RCC 7860 (cell line): ENCODE measurements at regions not wholly inside any gene's neighbourhood (a gene's known extent, or its start where the extent isn't known, plus 50 kb on each side); places are given as distances from the start of the nearest gene placed in this dataset.
A peak's percentile ranks its signal among the peaks of the same experiment; 100 is the strongest.

Source experiments
- DNase-seq: peaks from one replicate; pipeline ENCODE4 v3.0.0-alpha.2; 2015; ENCODE audit warnings: low spot score
- FAIRE-seq: peaks from 2 replicates; lab custom pipeline; 2012; peaks lifted over from hg19 to GRCh38; lab: Jason Lieb, UNC

- no peak for DNase-seq
- FAIRE-seq, result no peak
These were observed 450.7 kb downstream of the EFNA5 start for GRCh38 chr5:107219993-107220392.

- DNase-seq (peak; percentile 12), FAIRE-seq (no peak)
These were observed 452.1 kb downstream of the EFNA5 start for GRCh38 chr5:107218457-107219193.

- DNase-seq (no peak), FAIRE-seq (no peak)
These were observed 453.0 kb downstream of the EFNA5 start for GRCh38 chr5:107217721-107218130.

- FAIRE-seq (no peak), DNase-seq (no peak)
These were observed 454.1 kb downstream of the EFNA5 start for GRCh38 chr5:107216587-107216986.

- FAIRE-seq (no peak), DNase-seq (no peak)
These were observed 455.1 kb downstream of the EFNA5 start for GRCh38 chr5:107215611-107216010.

GRCh38 chr5:107213025-107213424, 457.7 kb downstream of the EFNA5 start:
- no peak for FAIRE-seq

GRCh38 chr5:107211630-107212029, 459.1 kb downstream of the EFNA5 start:
- DNase-seq (no peak), FAIRE-seq (no peak)

More at GRCh38 chr5:107213025-107213424, 457.7 kb downstream of the EFNA5 start:
- DNase-seq, result no peak

- DNase-seq, result no peak
- FAIRE-seq, result peak; percentile 10
These were observed 461.9 kb downstream of the EFNA5 start for GRCh38 chr5:107208867-107209266.

- no peak for FAIRE-seq
- no peak for DNase-seq
These were observed 466.3 kb downstream of the EFNA5 start for GRCh38 chr5:107204413-107204812.

- DNase-seq (no peak), FAIRE-seq (no peak)
These were observed 467.5 kb downstream of the EFNA5 start for GRCh38 chr5:107203243-107203642.

GRCh38 chr5:107199756-107200155, 471.0 kb downstream of the EFNA5 start:
- FAIRE-seq (no peak), DNase-seq (no peak)

GRCh38 chr5:107196500-107197059, 474.2 kb downstream of the EFNA5 start:
- FAIRE-seq, result no peak
- DNase-seq, result no peak

- FAIRE-seq (no peak), DNase-seq (no peak)
These were observed 474.8 kb downstream of the EFNA5 start for GRCh38 chr5:107195890-107196395.

GRCh38 chr5:107184871-107185270, 485.9 kb downstream of the EFNA5 start:
- no peak for DNase-seq
- FAIRE-seq, result no peak

- FAIRE-seq, result no peak
- no peak for DNase-seq
These were observed 486.7 kb downstream of the EFNA5 start for GRCh38 chr5:107184066-107184465.

GRCh38 chr5:107170620-107171019, 500.1 kb downstream of the EFNA5 start:
- no peak for DNase-seq
- no peak for FAIRE-seq

GRCh38 chr5:107169867-107170266, 500.9 kb downstream of the EFNA5 start:
- FAIRE-seq (no peak), DNase-seq (no peak)

- DNase-seq (no peak), FAIRE-seq (no peak)
These were observed 501.6 kb downstream of the EFNA5 start for GRCh38 chr5:107168848-107169752.

- no peak for FAIRE-seq
- DNase-seq, result no peak
These were observed 502.7 kb downstream of the EFNA5 start for GRCh38 chr5:107168086-107168485.

- FAIRE-seq, result no peak
- DNase-seq, result no peak
These were observed 505.4 kb downstream of the EFNA5 start for GRCh38 chr5:107165296-107165695.

- DNase-seq (no peak), FAIRE-seq (no peak)
These were observed 512.9 kb downstream of the EFNA5 start for GRCh38 chr5:107157809-107158208.
